ENCODE measurements at regions not wholly inside any gene's neighbourhood (a gene's known extent, or its start where the extent isn't known, plus 50 kb on each side); places are given as distances from the start of the nearest gene placed in this dataset.

- no peaks in the 10 kb centered on the region for H3K9me3 Mint-ChIP-seq (ENCODE audit: low read depth, unreplicated experiment)
- CTCF ChIA-PET = interaction anchor here (0.8 to 2.0 kb wide), 4 partner anchors 113 to 275 kb away, joined by 3 to 12 read pairs (median 4); no protein-coding TSS in a partner anchor
- DNase-seq = peak; percentile 70
- H3K27ac Mint-ChIP-seq (ENCODE audit: unreplicated experiment) = no peak overlapping the region
- BruUV-seq (replicated peaks) = no TSS peak
- H3K36me3 Mint-ChIP-seq (ENCODE audit: insufficient read depth, unreplicated experiment) = peaks cover 11% of the 10 kb centered on the region
- no peaks in the 10 kb centered on the region for H3K27me3 Mint-ChIP-seq (ENCODE audit: unreplicated experiment)
- intact Hi-C loops (cut with micrococcal nuclease; ENCODE audit: unreplicated experiment) = loop anchor here (5.0 to 10.0 kb wide), 2 partner anchors 109 to 222 kb away; partner anchors contain the start of gene KLF13
- no peaks in the 10 kb centered on the region for H3K4me1 Mint-ChIP-seq (ENCODE audit: low read depth, unreplicated experiment)
- TF ChIP-seq CTCF (IDR thresholded peaks at IDR 0.05; ENCODE audit: unreplicated experiment) = peak; percentile 33
- peak overlapping the region; percentile 63 for H3K4me3 Mint-ChIP-seq (ENCODE audit: low read depth, unreplicated experiment)
These were observed 111.0 kb upstream of the KLF13 start for GRCh38 chr15:31215490-31216214.

GRCh38 chr15:31216215-31216911, 110.3 kb upstream of the KLF13 start:
- H3K4me1 Mint-ChIP-seq (ENCODE audit: low read depth, unreplicated experiment) = no peaks in the 10 kb centered on the region
- H3K36me3 Mint-ChIP-seq (ENCODE audit: insufficient read depth, unreplicated experiment) = peaks cover 11% of the 10 kb centered on the region
- peak; percentile 28 for DNase-seq
- TF ChIP-seq CTCF (IDR thresholded peaks at IDR 0.05; ENCODE audit: unreplicated experiment) = no peak
- H3K27me3 Mint-ChIP-seq (ENCODE audit: unreplicated experiment) = no peaks in the 10 kb centered on the region
- no TSS peak for BruUV-seq (replicated peaks)
- intact Hi-C loops (cut with micrococcal nuclease; ENCODE audit: unreplicated experiment) = loop anchor here (5.0 to 10.0 kb wide), 2 partner anchors 108 to 221 kb away; partner anchors contain the start of gene KLF13
- CTCF ChIA-PET = no interaction called here
- H3K27ac Mint-ChIP-seq (ENCODE audit: unreplicated experiment) = no peak overlapping the region
- peak overlapping the region; percentile 63 for H3K4me3 Mint-ChIP-seq (ENCODE audit: low read depth, unreplicated experiment)
- H3K9me3 Mint-ChIP-seq (ENCODE audit: low read depth, unreplicated experiment) = no peaks in the 10 kb centered on the region

DNA sequence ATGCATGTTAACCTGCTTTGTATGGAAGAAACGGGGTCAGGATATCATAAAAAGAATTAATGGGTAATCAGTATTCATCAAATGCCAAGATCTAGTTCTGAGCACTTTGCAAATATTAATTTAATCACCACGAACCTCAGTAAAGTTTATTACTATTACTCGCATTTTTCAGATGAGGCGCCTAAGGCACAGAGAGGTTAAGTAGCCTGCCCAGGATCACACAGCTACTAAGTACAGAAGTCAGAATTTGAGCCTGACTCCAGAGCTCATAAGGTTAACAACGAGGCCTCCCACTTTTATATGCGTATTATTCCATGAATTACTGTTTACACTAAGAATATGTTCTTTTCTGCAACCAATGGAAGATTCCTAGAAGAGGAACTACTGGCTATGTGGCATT, 109.6 kb upstream of the KLF13 start:
- peaks cover 11% of the 10 kb centered on the region for H3K36me3 Mint-ChIP-seq (ENCODE audit: insufficient read depth, unreplicated experiment)
- H3K9me3 Mint-ChIP-seq (ENCODE audit: low read depth, unreplicated experiment) = no peaks in the 10 kb centered on the region
- no TSS peak for BruUV-seq (replicated peaks)
- CTCF ChIA-PET = no interaction called here
- H3K4me3 Mint-ChIP-seq (ENCODE audit: low read depth, unreplicated experiment) = no peak overlapping the region
- no peak for TF ChIP-seq CTCF (IDR thresholded peaks at IDR 0.05; ENCODE audit: unreplicated experiment)
- H3K27ac Mint-ChIP-seq (ENCODE audit: unreplicated experiment) = no peak overlapping the region
- H3K4me1 Mint-ChIP-seq (ENCODE audit: low read depth, unreplicated experiment) = no peaks in the 10 kb centered on the region
- no peak for DNase-seq
- no peaks in the 10 kb centered on the region for H3K27me3 Mint-ChIP-seq (ENCODE audit: unreplicated experiment)
- intact Hi-C loops (cut with micrococcal nuclease; ENCODE audit: unreplicated experiment) = loop anchor here (5.0 to 10.0 kb wide), 2 partner anchors 108 to 220 kb away; partner anchors contain the start of gene KLF13

GRCh38 chr15:31217566-31218270, 108.9 kb upstream of the KLF13 start:
- CTCF ChIA-PET = no interaction called here
- Mint-ChIP-seq H3K4me3 (ENCODE audit: low read depth, unreplicated experiment) (no peak overlapping the region), H3K4me1 (ENCODE audit: low read depth, unreplicated experiment) (no peaks in the 10 kb centered on the region), H3K27me3 (ENCODE audit: unreplicated experiment) (no peaks in the 10 kb centered on the region), H3K27ac (ENCODE audit: unreplicated experiment) (no peak overlapping the region), H3K36me3 (ENCODE audit: insufficient read depth, unreplicated experiment) (peaks cover 11% of the 10 kb centered on the region), H3K9me3 (ENCODE audit: low read depth, unreplicated experiment) (no peaks in the 10 kb centered on the region)
- intact Hi-C loops (cut with micrococcal nuclease; ENCODE audit: unreplicated experiment) = loop anchor here (5.0 to 10.0 kb wide), 2 partner anchors 107 to 220 kb away; partner anchors contain the start of gene KLF13
- DNase-seq = no peak
- TF ChIP-seq CTCF (IDR thresholded peaks at IDR 0.05; ENCODE audit: unreplicated experiment) = no peak
- BruUV-seq (replicated peaks) = no TSS peak
